Left renal cortex interstitium (tissue), 4 donors: ENCODE measurements at regions not wholly inside any gene's neighbourhood (a gene's known extent, or its start where the extent isn't known, plus 50 kb on each side); places are given as distances from the start of the nearest gene placed in this dataset.
"Not testable (repeated sequence)": the region's sequence is repeated elsewhere in the genome, so short reads cannot be mapped to it uniquely, and the experiment has no call there.

Experiments used
- DNase-seq, 4 donors: peaks; one replicate each; pipeline ENCODE4 v3.0.0-alpha.2; 2013; ENCODE audit warnings: low read depth in 4 of 4, low spot score in 2 of 4, missing footprints in 1 of 4

- DNase-seq: no peak
Observed at GRCh38 chr6:167407239-167408064, 82.6 kb downstream of the TTLL2 start.

GRCh38 chr6:167408235-167408869 lies 83.5 kb downstream of the TTLL2 start:
- DNase-seq: no peak

GRCh38 chr6:167409079-167409478 lies 84.2 kb downstream of the TTLL2 start:
- no peak for DNase-seq

- DNase-seq: no peak
Observed at GRCh38 chr6:167409694-167410093, 84.8 kb downstream of the TTLL2 start.

GRCh38 chr6:167410462-167410861 lies 85.6 kb downstream of the TTLL2 start:
- DNase-seq: no peak

- no peak for DNase-seq
Observed at GRCh38 chr6:167412506-167412905, 87.6 kb downstream of the TTLL2 start.

GRCh38 chr6:167415441-167415961 lies 90.6 kb downstream of the TTLL2 start:
- no peak for DNase-seq

- no peak for DNase-seq
Observed at GRCh38 chr6:167416676-167417430, 92.0 kb downstream of the TTLL2 start.

GRCh38 chr6:167420177-167420576 lies 95.3 kb downstream of the TTLL2 start:
- no peak for DNase-seq

- no peak for DNase-seq
Observed at GRCh38 chr6:167420858-167421766, 96.2 kb downstream of the TTLL2 start.

GRCh38 chr6:167421944-167422343 lies 97.1 kb downstream of the TTLL2 start:
- not testable (repeated sequence) for DNase-seq

GRCh38 chr6:167422934-167423333 lies 98.0 kb downstream of the TTLL2 start:
- DNase-seq: no peak

GRCh38 chr6:167424060-167424673 lies 99.3 kb downstream of the TTLL2 start:
- no peak for DNase-seq

GRCh38 chr6:167424700-167425099 lies 99.8 kb downstream of the TTLL2 start:
- no peak for DNase-seq

- no peak for DNase-seq
Observed at GRCh38 chr6:167426084-167426483, 101.2 kb downstream of the TTLL2 start.

- DNase-seq: no peak
Observed at GRCh38 chr6:167426651-167427050, 101.8 kb downstream of the TTLL2 start.

- DNase-seq: no peak
Observed at GRCh38 chr6:167428664-167429333, 103.9 kb downstream of the TTLL2 start.

- DNase-seq: no peak
Observed at GRCh38 chr6:167429353-167429752, 104.5 kb downstream of the TTLL2 start.

GRCh38 chr6:167435209-167435728 lies 110.4 kb downstream of the TTLL2 start:
- no peak for DNase-seq
